Tibial nerve (tissue), 4 donors: ENCODE measurements at regions not wholly inside any gene's neighbourhood (a gene's known extent, or its start where the extent isn't known, plus 50 kb on each side); places are given as distances from the start of the nearest gene placed in this dataset.

Source experiments
- CTCF ChIP-seq, 5 experiments: fragments of 200-600 bp in 3 of 5; fragments of 450-650 bp in 2 of 5; sonication (generic) in 3 of 5; IDR thresholded peaks; one replicate each; pipeline ENCODE4 v1.5.1; 2016 to 2019; ENCODE audit warnings: antibody characterized with exemption in 5 of 5, mild to moderate bottlenecking in 3 of 5, moderate library complexity in 2 of 5
- EP300 ChIP-seq, 2 donors: sonication (generic); formaldehyde crosslinking; IDR thresholded peaks; one replicate each; pipeline ENCODE4 v1.6.1; 2017; ENCODE audit warnings: antibody characterized with exemption in 2 of 2, mild to moderate bottlenecking in 1 of 2
- POLR2A ChIP-seq, 2 donors: fragments of 450-650 bp; IDR thresholded peaks; one replicate each; pipeline ENCODE4 v1.6.1; 2017; ENCODE audit warnings: antibody characterized with exemption in 2 of 2, mild to moderate bottlenecking in 2 of 2, moderate library complexity in 2 of 2

- TF ChIP-seq CTCF (IDR thresholded peaks at IDR 0.05) (no peak), EP300 (IDR thresholded peaks at IDR 0.05) (no peak), POLR2A (IDR thresholded peaks at IDR 0.05) (no peak)
Observed at GRCh38 chr2:187966924-187967323, 324.8 kb upstream of the GULP1 start.
